ENCODE measurements at regions not wholly inside any gene's neighbourhood (a gene's known extent, or its start where the extent isn't known, plus 50 kb on each side); places are given as distances from the start of the nearest gene placed in this dataset.

DNA sequence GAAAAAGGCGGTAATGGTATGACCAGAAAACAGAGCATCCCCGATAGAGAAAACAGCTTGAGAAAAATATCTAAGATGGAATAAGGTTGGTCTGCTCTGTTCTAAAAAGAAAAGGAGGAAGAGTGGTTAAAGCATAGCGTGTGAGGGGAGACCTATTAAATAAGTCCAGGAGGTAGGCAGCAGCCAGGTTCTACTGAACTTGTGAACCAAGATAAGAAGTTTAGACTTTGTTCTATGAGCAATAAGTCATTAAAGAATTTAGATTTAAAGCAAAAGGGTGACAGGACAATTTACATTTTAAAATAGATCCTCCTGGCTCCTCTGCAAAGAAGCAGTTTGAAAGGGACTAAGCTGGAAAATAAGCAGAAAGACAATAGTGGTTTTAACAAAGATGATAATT, 81.3 kb upstream of the COX7C start:
- Histone ChIP-seq H3K4me3 (no peak overlapping the region), H3K27me3 (no peaks in the 10 kb centered on the region), H3K4me1 (no peaks in the 10 kb centered on the region), H3K27ac (no peak overlapping the region), H3K9me3 (no peaks in the 10 kb centered on the region), H3K36me3 (no peaks in the 10 kb centered on the region)
- intact Hi-C loops (cut with DNase I), result no loop called here
- no peak for ATAC-seq
- no peak for DNase-seq
- TF ChIP-seq, protein P1, sequence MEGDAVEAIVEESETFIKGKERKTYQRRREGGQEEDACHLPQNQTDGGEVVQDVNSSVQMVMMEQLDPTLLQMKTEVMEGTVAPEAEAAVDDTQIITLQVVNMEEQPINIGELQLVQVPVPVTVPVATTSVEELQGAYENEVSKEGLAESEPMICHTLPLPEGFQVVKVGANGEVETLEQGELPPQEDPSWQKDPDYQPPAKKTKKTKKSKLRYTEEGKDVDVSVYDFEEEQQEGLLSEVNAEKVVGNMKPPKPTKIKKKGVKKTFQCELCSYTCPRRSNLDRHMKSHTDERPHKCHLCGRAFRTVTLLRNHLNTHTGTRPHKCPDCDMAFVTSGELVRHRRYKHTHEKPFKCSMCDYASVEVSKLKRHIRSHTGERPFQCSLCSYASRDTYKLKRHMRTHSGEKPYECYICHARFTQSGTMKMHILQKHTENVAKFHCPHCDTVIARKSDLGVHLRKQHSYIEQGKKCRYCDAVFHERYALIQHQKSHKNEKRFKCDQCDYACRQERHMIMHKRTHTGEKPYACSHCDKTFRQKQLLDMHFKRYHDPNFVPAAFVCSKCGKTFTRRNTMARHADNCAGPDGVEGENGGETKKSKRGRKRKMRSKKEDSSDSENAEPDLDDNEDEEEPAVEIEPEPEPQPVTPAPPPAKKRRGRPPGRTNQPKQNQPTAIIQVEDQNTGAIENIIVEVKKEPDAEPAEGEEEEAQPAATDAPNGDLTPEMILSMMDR (IDR thresholded peaks at IDR 0.05), result no peak

DNA sequence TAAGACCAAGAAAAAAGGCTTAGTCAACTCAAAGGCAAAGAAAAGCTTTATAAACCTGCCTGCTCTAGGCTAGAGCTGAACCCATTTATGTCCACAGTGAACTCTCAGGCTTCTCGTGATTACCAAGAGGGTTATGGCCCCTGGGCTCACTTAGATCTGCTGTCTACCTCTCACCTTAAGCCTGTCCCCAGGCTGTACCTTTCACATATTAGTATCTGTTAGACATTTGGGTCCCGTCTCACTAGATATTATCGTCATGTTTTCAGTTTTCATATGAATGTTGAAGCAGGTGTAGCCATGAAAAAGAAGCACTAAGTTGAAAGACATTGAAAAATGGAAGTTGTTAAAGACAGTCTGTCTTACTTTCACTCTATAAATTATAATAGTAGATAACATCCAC, 75.2 kb upstream of the COX7C start:
- Histone ChIP-seq H3K27me3 (no peaks in the 10 kb centered on the region), H3K27ac (no peak overlapping the region), H3K36me3 (no peaks in the 10 kb centered on the region), H3K4me3 (no peak overlapping the region), H3K4me1 (no peaks in the 10 kb centered on the region), H3K9me3 (no peaks in the 10 kb centered on the region)
- ATAC-seq (no peak), DNase-seq (no peak)
- TF ChIP-seq, protein P1 (IDR thresholded peaks at IDR 0.05), result no peak
- intact Hi-C loops (cut with DNase I), result no loop called here

DNA sequence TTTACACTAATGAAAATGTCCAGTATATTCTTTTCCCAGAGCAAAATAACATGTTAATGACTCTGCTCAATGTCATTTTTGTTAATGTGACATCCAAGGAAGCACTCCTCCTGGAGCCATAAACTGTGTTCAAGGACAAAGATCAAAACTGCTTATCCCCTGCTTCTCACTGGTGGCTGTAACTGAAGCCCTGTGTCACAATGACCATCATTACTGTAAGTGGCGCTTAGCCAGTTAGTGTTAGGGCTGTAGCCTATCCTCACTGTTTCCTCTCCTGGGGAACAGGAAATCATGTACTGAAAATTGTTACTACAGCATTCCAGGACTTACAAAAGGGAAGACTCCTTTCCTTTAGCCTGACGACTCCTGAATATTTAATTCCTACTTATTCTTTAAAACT, 71.7 kb upstream of the COX7C start:
- H3K4me1 ChIP-seq, result no peaks in the 10 kb centered on the region
- no peaks in the 10 kb centered on the region for H3K27me3 ChIP-seq
- no peaks in the 10 kb centered on the region for H3K36me3 ChIP-seq
- no peak overlapping the region for H3K4me3 ChIP-seq
- intact Hi-C loops (cut with DNase I), result no loop called here
- no peak for ATAC-seq
- DNase-seq, result no peak
- no peak overlapping the region for H3K27ac ChIP-seq
- H3K9me3 ChIP-seq, result no peaks in the 10 kb centered on the region
- TF ChIP-seq, protein P1 (IDR thresholded peaks at IDR 0.05), result no peak

DNA sequence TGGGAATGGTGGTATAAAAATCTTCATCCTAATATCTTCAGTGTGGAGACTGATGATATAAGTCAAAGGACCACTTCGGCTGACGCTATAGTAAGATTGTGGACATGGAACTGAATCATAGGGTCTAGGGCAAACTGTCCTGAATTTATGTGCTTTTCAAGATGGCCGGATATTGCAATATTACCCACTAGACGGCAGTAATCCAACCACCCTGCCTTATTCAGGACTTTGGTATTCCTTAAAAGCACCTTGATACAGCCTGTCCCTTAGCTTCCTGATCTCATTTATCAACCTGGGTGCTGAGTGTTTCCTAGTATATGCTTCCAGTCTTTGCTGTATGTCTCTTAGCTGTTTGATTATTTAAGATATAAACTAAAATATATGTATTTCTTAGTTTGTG, 71.2 kb upstream of the COX7C start:
- no peak for ATAC-seq
- Histone ChIP-seq H3K27ac (no peak overlapping the region), H3K36me3 (no peaks in the 10 kb centered on the region), H3K9me3 (no peaks in the 10 kb centered on the region), H3K4me3 (no peak overlapping the region), H3K4me1 (no peaks in the 10 kb centered on the region), H3K27me3 (no peaks in the 10 kb centered on the region)
- intact Hi-C loops (cut with DNase I), result no loop called here
- no peak for DNase-seq
- TF ChIP-seq, protein P1 (IDR thresholded peaks at IDR 0.05), result no peak

DNA sequence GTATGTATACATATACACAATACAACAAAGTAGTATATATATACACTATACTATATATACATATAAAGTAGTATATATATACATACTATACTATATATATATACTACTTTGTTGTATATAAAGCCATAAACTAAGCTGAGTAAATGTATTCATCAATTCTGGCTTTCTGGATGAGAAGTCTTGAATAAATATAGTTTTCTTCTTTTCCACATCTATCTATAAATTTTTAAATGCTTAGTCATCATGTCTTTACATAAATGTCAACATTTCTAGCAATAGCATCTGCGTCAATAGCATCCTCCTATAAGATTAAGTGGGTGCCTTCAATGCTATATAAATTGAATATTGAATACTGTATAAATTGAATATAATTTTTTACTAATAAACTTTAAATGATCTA, 63.1 kb upstream of the COX7C start:
- H3K27me3 ChIP-seq, result no peaks in the 10 kb centered on the region
- DNase-seq, result no peak
- no peaks in the 10 kb centered on the region for H3K4me1 ChIP-seq
- no peaks in the 10 kb centered on the region for H3K36me3 ChIP-seq
- H3K4me3 ChIP-seq, result no peak overlapping the region
- no peak overlapping the region for H3K27ac ChIP-seq
- intact Hi-C loops (cut with DNase I), result no loop called here
- TF ChIP-seq, protein P1 (IDR thresholded peaks at IDR 0.05), result no peak
- H3K9me3 ChIP-seq, result no peaks in the 10 kb centered on the region
- no peak for ATAC-seq

DNA sequence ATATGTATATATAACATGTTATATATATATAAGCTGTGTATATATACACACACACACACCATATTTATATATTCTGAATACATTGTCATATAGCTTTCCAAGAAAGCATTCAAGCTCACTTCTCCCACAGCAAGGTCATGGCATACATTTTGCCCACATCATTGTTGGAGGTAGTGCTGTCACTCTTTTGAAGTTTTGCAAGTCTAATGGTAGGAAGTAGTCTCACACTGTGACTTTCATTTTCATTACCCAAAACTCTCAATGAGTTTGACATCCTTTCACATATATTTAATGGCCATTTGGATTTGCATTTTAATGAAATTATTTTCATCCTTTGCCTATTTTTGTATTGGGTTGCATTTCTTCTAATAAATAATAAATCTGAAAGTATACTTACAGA, 59.8 kb upstream of the COX7C start:
- no peaks in the 10 kb centered on the region for H3K27me3 ChIP-seq
- H3K9me3 ChIP-seq, result no peaks in the 10 kb centered on the region
- ATAC-seq, result no peak
- no peaks in the 10 kb centered on the region for H3K4me1 ChIP-seq
- no peaks in the 10 kb centered on the region for H3K36me3 ChIP-seq
- TF ChIP-seq, protein P1 (IDR thresholded peaks at IDR 0.05), result no peak
- DNase-seq, result no peak
- no peak overlapping the region for H3K27ac ChIP-seq
- H3K4me3 ChIP-seq, result no peak overlapping the region
- intact Hi-C loops (cut with DNase I), result no loop called here
